CD4-positive, alpha-beta T cell treated with Interleukin-12 subunit alpha and Interleukin-12 subunit beta, for 1 hour (primary cell): ENCODE measurements at regions not wholly inside any gene's neighbourhood (a gene's known extent, or its start where the extent isn't known, plus 50 kb on each side); places are given as distances from the start of the nearest gene placed in this dataset.
"Not testable (repeated sequence)": the region's sequence is repeated elsewhere in the genome, so short reads cannot be mapped to it uniquely, and the experiment has no call there.

Experiments used
- DNase-seq: peaks from one replicate; pipeline ENCODE4 v3.0.0-alpha.2; 2020

DNA sequence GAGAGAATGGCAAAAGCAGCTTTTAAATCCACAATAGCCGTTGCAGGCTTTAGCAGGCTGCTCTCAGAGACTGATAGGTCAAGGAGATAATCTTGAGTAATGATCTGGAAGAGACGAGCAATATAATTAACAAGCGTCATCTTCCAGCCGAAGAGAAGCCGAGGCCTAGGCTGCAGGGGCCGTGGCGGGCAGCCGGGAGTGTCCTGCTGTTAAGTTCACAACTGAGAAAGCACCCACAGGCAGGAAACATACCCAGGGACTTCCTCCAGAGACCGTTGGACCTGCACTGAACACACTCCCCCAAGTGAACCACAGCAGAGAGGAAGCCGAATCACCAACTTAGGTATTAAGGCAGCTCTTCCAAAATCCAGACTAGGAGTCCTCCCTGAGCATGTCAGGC, 182.3 kb downstream of the IRX2 start:
- no peak for DNase-seq

DNA sequence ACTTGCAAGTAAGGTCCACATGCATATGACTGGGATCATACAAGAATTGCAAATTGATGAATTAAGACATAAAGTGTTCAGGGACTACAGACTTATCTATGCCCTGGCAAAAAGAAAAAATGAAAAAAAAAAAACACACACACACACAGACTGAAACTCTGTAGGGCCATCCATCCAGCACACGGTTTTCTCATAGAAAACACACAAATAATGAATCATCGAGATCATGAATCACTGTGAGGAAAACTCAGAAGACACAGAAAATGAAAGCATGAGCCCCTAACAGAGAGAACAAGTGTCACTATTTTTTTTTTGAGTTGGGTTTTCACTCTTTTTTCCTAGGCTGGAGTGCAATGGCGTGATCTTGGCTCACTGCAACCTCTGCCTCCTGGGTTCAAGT, 185.2 kb downstream of the IRX2 start:
- no peak for DNase-seq

DNA sequence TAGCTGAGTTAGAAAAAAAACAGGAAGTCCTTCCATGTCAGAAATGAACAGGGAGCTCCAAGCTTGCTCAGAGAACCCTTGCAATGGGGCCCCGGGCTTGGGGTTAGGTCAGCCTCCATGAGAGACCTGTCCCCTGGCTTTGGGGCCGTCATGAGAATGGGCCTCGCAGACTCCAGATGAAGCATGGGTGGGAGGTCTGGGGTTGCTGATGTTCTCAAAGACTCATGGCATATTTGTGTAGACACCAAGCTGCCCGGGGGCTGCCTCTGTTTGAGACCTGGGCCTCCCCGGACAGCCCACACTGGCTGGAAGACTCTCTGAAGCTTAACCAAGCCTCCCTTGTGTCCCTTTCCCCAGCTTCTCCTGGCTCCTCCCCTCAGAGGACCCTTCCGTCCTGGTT, 186.3 kb downstream of the IRX2 start:
- DNase-seq = no peak

DNA sequence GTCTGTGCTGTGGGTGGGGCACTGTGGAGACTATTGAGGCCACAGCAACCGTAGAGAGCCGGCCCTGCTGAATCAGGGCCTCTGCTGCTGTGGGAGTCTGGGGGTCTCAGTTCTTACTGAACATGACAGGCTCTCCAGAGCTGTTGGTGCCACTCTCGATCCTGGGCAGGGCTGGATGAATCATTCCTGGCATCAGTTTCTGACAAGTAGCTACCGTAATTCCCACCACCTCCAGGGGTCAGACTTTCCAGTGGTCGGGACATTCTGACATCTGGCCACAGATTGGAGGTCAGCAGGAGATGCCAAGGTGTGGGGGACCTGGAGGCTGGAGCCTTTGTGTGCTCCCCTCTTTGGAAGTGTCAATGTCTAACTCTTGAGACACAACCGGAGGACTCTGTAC, 188.4 kb downstream of the IRX2 start:
- no peak for DNase-seq

DNA sequence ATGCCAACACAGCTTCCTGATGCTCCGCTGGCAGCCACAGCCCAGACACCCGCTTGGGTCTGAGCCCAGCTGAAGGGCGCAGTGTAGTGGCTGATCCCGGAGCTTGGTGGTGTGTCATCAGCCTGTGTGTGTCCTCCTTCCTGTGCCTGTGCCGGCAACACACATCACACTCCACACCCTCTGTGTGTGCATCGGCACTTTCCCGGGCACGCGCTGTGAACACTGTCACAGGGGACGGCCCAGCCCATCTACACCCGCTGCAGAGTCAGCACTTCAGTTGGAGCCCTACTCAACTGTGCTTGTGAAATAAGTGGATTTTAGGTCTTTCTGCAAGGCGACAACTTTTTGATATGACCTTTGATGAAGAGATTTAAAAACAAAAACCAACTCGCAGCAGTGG, 189.4 kb downstream of the IRX2 start:
- no peak for DNase-seq

DNA sequence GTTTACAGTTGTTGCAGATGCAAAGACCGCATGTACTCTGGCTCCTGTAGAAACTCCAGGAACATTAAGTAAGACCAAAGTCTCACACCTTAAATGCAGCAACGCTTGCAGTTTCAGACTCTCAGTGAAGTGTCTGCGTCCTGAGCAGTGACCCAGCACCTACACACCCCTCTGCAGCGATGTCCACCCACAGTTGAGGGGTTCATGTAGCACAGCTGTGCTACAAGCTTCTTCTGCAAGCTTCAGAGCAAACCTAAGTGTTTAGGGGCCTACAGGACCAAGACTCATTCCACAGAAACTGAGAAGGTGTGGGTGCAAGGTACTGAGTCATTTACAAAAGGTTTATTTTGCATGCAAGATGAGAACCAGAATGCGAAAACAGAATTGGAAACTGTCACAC, 191.0 kb downstream of the IRX2 start:
- DNase-seq = no peak

DNA sequence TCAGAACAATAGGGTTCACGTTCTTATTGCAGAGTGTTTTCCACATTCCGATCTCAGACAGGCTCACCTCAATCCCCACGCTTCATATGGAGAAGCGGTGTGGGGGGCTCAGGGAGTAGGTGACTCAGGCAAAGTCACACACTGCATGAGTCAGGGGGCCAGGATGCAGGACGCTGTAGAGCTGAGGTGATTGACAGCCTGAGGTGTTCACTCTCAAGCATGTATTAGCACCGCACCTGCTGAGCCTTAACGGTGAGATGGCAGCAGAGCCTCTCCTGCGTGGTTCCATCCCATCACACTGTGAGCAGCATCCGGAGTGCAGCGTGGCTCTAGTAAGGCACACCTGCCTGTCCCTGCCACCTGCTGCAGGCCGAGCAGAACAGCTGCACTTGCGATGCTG, 194.0 kb downstream of the IRX2 start:
- no peak for DNase-seq

DNA sequence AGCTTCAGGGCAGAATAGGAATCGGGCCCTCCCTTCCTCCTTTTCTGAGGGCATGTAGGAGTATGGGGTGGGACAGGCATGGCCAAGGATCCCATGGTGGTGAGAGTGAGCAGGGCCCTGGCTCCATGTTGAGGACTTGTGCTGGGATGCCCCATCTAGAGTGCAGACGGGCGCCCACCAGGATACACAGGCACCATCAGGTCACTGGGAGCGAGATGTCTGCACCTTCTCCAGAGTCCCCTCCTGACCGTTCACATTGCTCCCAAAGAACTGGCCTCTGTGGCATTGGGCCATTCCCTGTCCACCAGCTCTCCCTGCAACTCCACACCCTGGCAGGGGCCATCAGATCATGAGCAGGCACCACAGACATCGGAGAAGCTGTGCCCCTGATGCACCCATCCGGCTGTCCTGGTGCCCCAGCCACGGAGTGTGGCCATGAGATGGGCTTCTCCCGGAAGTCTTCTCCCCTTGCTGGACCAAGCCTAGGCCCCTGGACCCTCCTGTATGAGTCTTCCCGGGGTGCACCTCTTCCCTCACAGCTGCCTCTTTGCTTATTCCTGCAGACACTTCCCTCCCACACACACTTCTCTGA, 195.0 kb downstream of the IRX2 start:
- no peak for DNase-seq

DNA sequence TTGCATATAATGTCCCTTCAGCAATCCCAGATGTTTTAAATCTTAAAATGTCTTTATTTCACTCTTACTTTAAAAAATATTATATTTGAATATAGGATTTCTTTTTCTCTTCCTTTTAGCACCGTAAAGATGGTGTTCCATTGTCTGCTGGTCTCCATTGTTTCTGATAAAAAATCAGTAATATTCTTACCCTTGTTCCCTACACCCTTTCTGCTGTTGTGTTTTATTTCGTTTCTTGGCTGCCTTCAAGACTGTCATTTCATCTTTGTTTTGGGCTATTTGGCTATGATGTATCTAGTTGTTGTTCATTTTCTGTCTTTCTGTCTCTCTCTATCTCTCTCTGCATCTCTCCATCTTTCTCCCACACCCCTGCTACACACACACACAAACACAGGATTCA, 197.9 kb downstream of the IRX2 start:
- no peak for DNase-seq

DNA sequence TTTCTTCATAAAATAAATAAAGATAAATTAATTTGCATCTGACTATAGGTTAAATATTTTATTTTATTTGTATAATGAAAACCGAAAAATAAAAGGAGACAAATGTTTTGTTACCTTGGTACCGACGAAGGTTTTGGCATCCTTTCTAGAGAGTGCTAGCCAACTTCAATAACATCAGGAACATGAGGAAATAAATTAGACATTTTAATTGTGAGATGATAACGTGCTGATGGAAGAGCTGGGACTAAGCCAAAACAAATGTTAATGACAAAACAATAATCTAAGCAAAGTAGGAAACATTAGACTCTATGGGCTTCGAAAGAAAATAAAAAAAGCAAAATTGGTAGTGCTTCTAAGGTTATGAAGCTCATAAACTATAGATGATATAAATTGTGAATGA, 201.0 kb downstream of the IRX2 start:
- no peak for DNase-seq

DNA sequence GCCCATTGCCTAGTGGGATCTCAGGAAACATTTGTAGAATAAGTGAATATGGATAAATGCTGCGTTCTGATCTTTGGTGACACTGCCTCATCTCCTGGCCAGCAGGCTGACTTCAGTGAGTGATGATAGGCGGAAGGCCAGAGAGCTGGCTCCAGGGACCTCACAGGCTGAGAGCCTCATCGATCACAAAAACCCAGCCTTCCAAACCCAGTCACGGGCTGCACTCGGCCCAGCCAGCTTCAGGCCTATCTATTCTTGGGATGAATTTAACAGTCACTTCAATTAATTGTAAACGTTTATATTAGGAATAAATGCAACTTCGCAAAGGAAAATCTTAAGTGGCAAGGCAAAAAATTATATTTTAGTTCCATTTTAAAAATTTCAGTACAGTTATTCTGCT, 201.6 kb downstream of the IRX2 start:
- no peak for DNase-seq

DNA sequence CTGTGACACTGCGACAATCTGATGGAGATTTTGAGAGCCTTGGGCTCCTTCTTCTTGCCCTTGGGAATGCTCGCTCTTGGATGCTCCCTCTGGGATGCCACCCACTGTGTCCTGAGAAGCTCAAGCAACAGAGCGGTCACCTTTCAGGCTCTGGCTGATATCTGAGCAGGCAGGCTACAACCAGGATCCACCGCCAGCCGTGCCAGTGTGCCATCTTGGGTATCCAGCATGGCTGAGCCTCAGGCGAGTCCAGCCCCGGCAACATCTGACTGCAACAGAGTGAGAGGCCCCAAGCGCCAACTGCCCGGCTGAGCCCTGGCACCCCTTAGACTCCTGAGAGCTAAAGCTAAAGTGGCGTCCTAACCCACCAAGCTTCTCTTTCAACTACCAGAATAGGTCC, 202.1 kb downstream of the IRX2 start:
- no peak for DNase-seq

DNA sequence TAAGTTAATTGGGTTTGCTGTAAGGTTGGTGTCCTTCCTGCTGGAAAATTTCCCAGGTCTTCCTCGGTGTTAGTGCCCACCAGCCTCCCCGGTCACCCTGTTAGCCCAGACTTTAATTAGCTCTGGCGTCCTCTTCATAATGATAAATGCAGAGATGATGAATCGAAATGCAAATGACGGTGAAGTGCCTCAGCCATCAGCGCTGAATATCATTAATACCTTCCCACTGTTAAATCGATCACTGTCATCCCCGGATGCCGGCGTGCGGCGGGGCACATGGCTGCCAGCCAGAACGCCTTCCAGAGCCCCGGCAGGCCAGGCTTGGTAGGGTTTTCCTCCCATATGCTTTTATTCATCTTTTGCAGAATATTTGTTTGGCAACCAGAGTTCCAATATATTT, 204.5 kb downstream of the IRX2 start:
- no peak for DNase-seq

DNA sequence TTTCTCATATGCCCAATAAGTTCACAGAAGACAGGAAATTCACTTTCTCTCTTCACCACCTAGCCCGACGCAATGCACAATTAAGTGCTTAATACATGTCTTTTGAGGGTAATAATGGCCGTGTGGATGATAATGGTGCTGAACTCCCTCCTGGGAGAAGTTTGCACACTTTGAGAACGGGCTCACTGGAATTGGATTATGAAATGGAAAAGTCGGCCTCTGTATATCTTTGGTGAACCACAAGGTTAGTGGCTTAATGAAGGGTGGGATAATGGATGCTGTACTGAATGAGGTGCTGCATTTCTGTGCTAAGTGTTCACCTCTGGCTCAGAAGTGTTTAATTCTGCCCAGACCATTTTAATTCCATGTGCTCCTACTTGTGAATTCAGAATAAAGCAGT, 207.5 kb downstream of the IRX2 start:
- no peak for DNase-seq

DNA sequence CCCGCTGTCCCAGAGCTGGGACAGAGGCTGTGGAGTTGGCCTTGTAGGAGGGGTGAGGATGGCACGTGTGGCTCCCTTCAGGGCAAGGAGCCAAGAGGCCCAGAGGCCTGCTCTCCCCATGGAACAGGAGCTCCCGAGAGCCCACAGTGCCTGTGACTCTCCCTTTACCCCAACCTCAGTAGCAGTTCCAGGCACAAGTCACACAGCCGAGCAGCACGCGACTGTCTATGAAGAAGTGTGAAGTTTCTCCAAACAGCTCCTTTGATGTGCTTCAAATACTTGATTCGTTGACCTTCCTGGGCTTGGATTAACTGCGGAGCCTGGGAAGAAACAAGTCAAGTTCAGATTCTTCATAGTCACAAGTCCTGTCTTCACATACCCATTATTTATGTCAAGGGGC, 208.7 kb downstream of the IRX2 start:
- no peak for DNase-seq

DNA sequence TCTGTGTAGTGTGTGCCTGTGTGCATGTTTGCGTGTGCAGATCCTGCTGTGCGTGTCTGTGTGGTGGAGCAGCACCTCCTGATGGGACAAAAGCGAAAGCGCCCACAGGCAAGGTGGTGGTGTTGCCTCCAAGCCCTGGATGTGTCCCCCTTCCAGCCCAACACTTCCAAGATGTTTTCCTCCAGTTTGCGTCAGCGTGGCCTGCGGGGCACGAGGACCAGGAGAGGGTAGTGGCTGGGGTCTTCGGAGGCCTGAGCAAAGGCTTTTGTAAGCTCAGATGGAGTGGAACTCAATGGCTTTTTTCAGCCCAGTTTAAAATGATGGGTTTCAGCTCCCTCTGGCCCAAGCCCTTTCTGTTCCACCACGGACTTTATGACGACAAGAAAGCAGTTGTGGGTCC, 209.5 kb downstream of the IRX2 start:
- DNase-seq = no peak

DNA sequence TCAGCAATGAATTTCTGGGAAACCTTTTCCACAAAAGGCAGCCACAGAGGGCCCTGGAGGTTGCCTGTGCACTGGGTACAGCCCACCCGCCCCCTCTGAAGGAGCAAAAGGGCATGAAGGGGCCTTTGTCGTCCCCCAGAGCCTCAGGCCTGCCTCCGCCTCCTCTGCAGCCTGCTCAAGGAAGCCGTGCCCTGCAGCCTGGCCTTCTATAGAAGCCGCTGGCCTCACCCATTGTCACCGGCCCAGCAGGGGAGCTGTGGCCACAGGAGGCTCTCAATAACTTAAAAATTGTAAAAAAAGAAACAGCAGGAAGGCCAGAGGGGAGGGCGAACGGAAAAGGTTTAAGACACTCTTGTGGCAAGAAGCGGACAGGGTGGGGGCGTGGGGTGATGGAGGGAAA, 213.3 kb downstream of the IRX2 start:
- DNase-seq = no peak

DNA sequence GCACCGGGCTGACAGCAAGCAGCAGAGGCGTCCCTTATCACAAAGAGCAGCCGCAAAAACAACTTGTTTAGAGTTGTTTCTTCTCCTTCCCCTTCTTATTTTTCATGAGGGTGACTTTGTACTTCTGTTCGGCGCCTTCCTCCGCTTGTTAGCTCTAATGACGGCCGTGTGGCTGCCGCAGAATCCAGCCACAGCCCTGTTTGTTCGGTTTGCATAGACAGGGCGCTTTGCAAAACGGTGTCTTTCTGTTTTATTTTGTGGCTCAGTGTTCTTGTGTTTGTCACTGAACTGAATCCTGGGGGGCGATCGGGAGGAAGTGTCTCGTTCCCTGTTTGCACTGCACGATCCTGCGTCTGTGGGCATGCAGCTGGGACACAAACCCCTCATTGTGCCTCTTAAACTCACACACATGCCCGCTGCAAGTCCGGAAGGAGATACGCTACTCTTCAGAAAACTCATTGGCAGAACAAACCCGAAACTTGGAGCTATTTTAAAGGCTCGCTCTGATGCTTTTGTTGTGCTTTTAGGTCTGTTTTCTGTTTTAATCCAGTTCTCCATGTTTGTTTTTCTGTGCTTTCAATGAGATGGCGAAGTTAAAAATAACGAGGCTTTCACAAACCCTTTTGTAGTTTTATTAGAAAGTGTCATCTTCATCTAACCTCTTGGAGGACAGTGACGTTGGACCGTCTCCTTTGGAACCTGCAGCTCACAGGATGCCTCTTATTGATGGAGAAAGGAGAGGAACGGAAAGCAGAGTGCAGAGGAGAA, 213.9 kb downstream of the IRX2 start:
- DNase-seq = no peak

DNA sequence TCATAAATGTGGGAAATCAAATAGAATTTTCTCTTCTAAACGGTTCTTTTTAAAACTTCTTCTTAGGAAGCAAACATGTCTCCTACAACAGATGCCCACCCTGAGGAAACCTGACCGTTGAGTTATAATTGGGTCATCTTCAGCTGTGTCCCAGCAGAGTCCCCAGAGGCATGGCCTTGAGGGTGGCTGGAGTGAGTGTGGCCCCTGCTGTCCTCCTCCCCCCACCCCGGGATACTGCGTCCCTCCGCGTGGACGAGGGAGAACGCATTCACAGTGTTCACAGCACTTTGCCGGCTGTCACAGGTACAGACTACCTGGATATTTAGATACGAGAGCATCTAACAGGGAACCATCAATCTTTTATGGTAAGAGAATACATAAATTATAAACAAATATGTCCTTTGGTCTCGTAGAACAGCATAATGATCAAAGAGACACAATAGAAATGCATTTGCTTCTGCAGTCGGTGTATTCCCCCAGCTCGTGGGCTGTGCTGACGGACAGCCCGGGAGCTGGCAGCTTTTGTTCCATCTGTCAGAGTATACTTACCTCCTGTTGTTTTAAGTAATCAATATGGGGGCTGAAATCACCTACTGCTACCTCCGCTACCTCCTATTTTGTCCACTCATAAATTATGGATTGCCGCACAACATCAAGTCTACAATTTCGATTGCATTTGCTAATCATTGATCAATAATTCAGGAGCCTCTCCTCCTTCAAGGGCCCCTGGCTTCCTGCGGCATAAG, 214.7 kb downstream of the IRX2 start:
- DNase-seq = no peak

DNA sequence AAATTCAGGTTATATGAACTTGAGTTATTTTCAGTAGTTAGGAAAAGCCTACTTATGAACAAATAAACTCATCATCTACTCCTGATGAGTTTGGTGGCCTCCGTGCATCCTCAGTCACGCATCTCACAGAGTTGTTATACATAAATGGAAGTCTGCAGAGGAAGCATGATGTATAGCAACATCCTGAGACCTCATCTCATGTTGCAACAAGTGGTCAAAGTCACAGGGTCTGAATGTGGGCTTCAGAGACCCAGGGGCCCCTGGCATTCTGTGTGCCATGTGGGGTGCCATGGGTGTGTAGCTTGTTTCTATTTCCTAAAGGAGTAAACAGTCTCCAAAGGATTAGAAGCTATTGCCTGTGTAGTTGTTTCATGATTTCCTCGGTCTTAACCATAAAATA, 216.5 kb downstream of the IRX2 start:
- DNase-seq = no peak

DNA sequence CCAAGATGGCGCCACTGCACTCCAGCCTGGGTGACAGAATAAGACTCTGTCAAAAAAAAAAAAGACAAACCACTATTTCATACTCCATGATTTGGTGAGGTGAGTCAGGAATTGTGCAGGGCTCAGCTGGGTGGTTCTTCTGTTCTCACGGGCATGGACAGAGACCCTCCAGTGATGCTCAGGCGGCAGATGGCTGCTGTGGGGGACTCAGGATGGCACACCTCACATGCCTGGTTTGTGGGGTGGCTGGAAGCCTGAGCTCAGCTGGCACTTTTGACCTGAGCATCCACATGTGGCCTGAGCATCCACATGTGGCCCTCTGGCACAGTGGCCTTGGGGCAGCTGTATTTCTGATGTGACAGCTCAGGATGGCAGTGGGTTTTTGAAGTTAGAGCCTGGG, 217.2 kb downstream of the IRX2 start:
- no peak for DNase-seq

DNA sequence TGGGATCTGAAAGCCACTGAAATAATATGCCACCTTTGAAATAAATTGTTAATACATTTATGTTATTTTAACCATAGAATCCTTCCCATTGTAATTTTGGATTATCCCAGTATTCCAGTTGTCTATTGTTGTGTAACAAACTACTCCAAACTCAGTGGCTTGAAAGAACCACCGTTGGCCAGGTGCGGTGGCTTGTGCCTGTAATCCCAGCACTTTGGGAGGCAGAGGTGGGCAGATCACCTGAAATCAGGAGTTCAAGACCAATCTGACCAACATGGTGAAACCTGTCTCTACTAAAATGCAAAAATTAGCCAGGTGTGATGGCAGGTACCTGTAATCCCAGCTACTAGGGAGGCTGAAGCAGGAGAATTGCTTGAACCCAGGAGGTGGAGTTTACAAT, 217.6 kb downstream of the IRX2 start:
- not testable (repeated sequence) for DNase-seq

DNA sequence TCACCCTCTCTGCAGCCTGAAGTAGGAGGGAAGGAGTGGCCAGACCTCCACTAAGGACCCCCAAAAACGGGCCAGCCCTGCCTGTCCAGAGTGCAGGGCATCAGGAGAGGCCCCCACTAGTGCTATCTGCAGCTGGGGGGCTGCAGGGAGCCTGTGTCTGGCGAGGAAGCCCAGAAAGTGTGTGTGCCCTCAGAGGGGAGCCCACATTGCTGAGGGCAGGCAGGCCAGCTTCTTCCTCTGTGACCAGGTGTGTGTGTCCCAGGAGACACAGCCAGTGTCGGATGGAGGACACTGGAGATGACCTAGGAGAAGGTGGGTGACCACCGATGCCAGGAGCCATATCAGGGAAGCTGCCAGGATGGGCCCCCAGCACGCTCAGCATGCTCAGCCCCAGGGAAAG, 218.7 kb downstream of the IRX2 start:
- DNase-seq = no peak

DNA sequence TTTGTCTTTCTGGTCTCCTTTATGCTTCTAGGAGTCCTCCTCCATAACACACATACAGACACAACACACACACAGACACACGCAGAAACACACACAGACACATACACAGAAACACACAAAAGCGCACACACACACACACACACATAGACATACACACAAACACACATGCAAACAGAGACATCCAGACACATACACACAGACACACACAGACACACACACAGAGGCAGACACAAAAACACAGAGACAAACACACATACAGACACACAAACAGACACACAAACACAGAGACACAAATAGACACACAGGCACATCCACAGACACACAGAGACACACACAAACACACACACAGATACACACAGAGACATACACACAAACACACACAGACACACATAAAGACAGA, 220.2 kb downstream of the IRX2 start:
- DNase-seq = no peak

DNA sequence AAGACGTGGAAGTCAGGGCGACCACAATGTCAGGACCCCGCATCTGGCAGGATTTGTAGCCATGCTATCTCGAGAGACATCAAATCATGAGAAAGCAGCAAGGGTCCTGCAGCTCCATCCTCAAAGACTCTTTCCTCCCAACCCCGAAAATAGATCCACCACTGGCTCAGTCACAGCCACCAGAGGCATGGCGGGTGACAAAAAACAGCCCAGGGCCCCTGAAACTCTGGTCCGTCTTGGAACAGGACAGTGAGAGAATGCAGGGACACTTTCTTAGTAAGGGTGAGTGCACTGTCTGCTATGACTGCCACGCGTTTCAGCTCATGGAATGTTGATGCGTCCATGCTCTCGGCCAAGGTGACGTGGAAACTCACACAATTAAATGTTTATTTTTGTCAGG, 220.9 kb downstream of the IRX2 start:
- DNase-seq = no peak
